ENCODE measurements at regions not wholly inside any gene's neighbourhood (a gene's known extent, or its start where the extent isn't known, plus 50 kb on each side); places are given as distances from the start of the nearest gene placed in this dataset.

DNA sequence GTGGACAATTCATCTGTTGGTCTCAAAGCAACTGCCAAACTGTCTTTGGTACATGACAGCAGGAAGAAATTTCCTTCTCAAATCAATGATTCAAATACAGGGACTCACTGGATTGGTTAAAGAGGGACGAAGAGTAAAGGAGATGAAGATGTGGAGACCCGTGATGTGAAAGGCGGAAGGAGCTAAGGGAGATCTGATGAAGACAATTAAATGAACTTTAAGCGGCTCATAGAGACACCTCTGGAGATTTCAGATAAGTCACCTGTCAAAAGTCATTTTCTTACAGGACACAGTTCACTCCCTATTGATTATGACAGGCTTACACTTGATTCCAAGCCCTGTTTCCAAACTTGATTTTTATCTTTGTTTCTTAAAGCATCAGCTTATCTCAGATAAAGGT lies 466.3 kb downstream of the DOK5 start:
- TF ChIP-seq, protein P1, sequence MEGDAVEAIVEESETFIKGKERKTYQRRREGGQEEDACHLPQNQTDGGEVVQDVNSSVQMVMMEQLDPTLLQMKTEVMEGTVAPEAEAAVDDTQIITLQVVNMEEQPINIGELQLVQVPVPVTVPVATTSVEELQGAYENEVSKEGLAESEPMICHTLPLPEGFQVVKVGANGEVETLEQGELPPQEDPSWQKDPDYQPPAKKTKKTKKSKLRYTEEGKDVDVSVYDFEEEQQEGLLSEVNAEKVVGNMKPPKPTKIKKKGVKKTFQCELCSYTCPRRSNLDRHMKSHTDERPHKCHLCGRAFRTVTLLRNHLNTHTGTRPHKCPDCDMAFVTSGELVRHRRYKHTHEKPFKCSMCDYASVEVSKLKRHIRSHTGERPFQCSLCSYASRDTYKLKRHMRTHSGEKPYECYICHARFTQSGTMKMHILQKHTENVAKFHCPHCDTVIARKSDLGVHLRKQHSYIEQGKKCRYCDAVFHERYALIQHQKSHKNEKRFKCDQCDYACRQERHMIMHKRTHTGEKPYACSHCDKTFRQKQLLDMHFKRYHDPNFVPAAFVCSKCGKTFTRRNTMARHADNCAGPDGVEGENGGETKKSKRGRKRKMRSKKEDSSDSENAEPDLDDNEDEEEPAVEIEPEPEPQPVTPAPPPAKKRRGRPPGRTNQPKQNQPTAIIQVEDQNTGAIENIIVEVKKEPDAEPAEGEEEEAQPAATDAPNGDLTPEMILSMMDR (conservative IDR thresholded peaks at IDR 0.05; ENCODE audit: low read length), result no peak
- TF ChIP-seq EZH2phosphoT487 (IDR thresholded peaks at IDR 0.05; ENCODE audit: borderline replicate concordance), result no peak
